GM12878 (cell line): ENCODE measurements at regions not wholly inside any gene's neighbourhood (a gene's known extent, or its start where the extent isn't known, plus 50 kb on each side); places are given as distances from the start of the nearest gene placed in this dataset.

Experiments
- ATAC-seq: fragments of 200-7000 bp; cut with Tn5 transposase; 3 replicates; pipeline ENCODE4 v1.9.1; 2020; ENCODE audit warnings: mild to moderate bottlenecking, moderate library complexity
- BruUV-seq: library from RNA; stranded (reverse); fragments of 400-500 nt; replicated peaks from 2 replicates; lab custom pipeline; 2021; lab: Mats Ljungman, UMichigan
- CTCF ChIA-PET: fragments of 300-600 bp; sonication (Branson Sonifier 250); formaldehyde crosslinking; extraction: SDS; loops from one replicate; lab custom pipeline; 2021; ENCODE audit warnings: inconsistent platforms; lab: Yijun Ruan, JAX
- POLR2A ChIA-PET: fragments of 350-600 bp; formaldehyde crosslinking; extraction: SDS; loops from one replicate; lab custom pipeline; 2021; ENCODE audit warnings: inconsistent platforms; lab: Charles Lee
- RAD21 ChIA-PET: fragments of 300-600 bp; sonication (Branson Sonifier 250); formaldehyde crosslinking; loops from one replicate; lab custom pipeline; 2023; ENCODE audit warnings: antibody characterized with exemption; ENCODE audit not compliant: unreplicated experiment; lab: Charles Lee
- SMC1A ChIA-PET: fragments of 300-600 bp; sonication (Branson Sonifier 250); formaldehyde crosslinking; loops from one replicate; lab custom pipeline; 2023; ENCODE audit not compliant: unreplicated experiment, uncharacterized antibody; lab: Charles Lee
- DNase-seq: peaks from one replicate; pipeline ENCODE4 v3.0.0-alpha.2; 2011; ENCODE audit warnings: low read depth, low spot score
- FAIRE-seq: peaks from 3 replicates; lab custom pipeline; 2011; peaks lifted over from hg19 to GRCh38; lab: Jason Lieb, UNC
- H2AFZ ChIP-seq: 2 replicates; pipeline ENCODE4 v1.6.0; 2011; ENCODE audit warnings: low read depth, low read length, control low read depth; ENCODE audit not compliant: control insufficient read depth
- H3K27ac ChIP-seq: 2 replicates; pipeline ENCODE4 v1.5.1; 2011; ENCODE audit warnings: control low read depth; ENCODE audit not compliant: control insufficient read depth, insufficient read depth
- H3K27me3 ChIP-seq, 2 experiments: replicated peaks in 1 of 2; 2 replicates each; pipeline versions ENCODE4 v1.6.0 to v1.6.1; 2011; ENCODE audit warnings: low read length in 1 of 2; ENCODE audit not compliant: control insufficient read depth in 2 of 2, insufficient read depth in 2 of 2
- H3K36me3 ChIP-seq, 2 experiments: 2 replicates each; pipeline ENCODE4 v1.5.1; 2011; ENCODE audit warnings: low read length in 1 of 2; ENCODE audit not compliant: control insufficient read depth in 2 of 2, insufficient read depth in 2 of 2
- H3K4me1 ChIP-seq: 2 replicates; pipeline ENCODE4 v1.6.1; 2011; ENCODE audit warnings: mild to moderate bottlenecking, low read length, moderate library complexity, mixed read lengths; ENCODE audit not compliant: control insufficient read depth, insufficient read depth
- H3K4me2 ChIP-seq: 2 replicates; pipeline ENCODE4 v1.6.0; 2011; ENCODE audit warnings: control low read depth; ENCODE audit not compliant: control insufficient read depth, insufficient read depth
- H3K4me3 ChIP-seq: fragments of 200-600 bp; sonication (generic); 2 replicates; pipeline ENCODE4 v1.5.1; 2016
- H3K79me2 ChIP-seq: 2 replicates; pipeline ENCODE4 v1.6.0; 2011; ENCODE audit warnings: low read length; ENCODE audit not compliant: control insufficient read depth, insufficient read depth
- H3K9ac ChIP-seq: 2 replicates; pipeline ENCODE4 v1.8.0; 2011; ENCODE audit warnings: low read length, control low read depth, mixed read lengths; ENCODE audit not compliant: control insufficient read depth, insufficient read depth
- H3K9me3 ChIP-seq: replicated peaks from 3 replicates; pipeline ENCODE4 v1.5.1; 2011; ENCODE audit warnings: mild to moderate bottlenecking, low read length; ENCODE audit not compliant: control insufficient read depth, insufficient read depth
- H4K20me1 ChIP-seq: 2 replicates; pipeline ENCODE4 v1.6.0; 2011; ENCODE audit not compliant: control insufficient read depth, insufficient read depth
- CBX5 ChIP-seq: sonication (generic); IDR thresholded peaks from 2 replicates; pipeline ENCODE4 v1.6.1; 2016; ENCODE audit warnings: low read depth, moderate library complexity, mild to moderate bottlenecking, inconsistent platforms
- CREB1 ChIP-seq: IDR thresholded peaks from 2 replicates; pipeline ENCODE4 v1.6.1; 2012; ENCODE audit warnings: low read depth, mild to moderate bottlenecking, inconsistent platforms
- CREM ChIP-seq: IDR thresholded peaks from 2 replicates; pipeline ENCODE4 v1.6.1; 2014; ENCODE audit warnings: antibody characterized with exemption, low read depth
- ESRRA ChIP-seq: IDR thresholded peaks from 2 replicates; pipeline ENCODE4 v1.6.1; 2012; ENCODE audit warnings: mild to moderate bottlenecking, low read length, improper control_type of control experiment
- IKZF1 ChIP-seq: fragments of 450-650 bp; conservative IDR thresholded peaks from 2 replicates; pipeline ENCODE4 v1.6.1; 2017; ENCODE audit warnings: antibody characterized with exemption, mild to moderate bottlenecking
- IRF4 ChIP-seq: IDR thresholded peaks from 2 replicates; pipeline ENCODE4 v1.6.1; 2011; ENCODE audit warnings: low read depth, low read length
- MXI1 ChIP-seq: fragments of 150-350 bp; IDR thresholded peaks from 2 replicates; pipeline ENCODE4 v1.6.1; 2011; ENCODE audit warnings: low read depth, mild to moderate bottlenecking, inconsistent platforms, low read length, improper control_type of control experiment
- NBN ChIP-seq: fragments of 450-650 bp; IDR thresholded peaks from 2 replicates; pipeline ENCODE4 v1.6.1; 2016
- POLR2AphosphoS5 ChIP-seq: IDR thresholded peaks from 2 replicates; pipeline ENCODE4 v1.6.1; 2011; ENCODE audit warnings: mild to moderate bottlenecking, low read length, inconsistent platforms
- SMAD1 ChIP-seq: fragments of 450-650 bp; IDR thresholded peaks from 2 replicates; pipeline ENCODE4 v1.6.1; 2018; ENCODE audit warnings: mild to moderate bottlenecking, low read depth; ENCODE audit not compliant: partially characterized antibody
- SP1 ChIP-seq: IDR thresholded peaks from one replicate; pipeline ENCODE4 v1.6.1; 2011; ENCODE audit warnings: low read depth, low read length
- ZNF384 ChIP-seq: IDR thresholded peaks from 2 replicates; pipeline ENCODE4 v1.6.1; 2012; ENCODE audit warnings: low read depth, mild to moderate bottlenecking, low read length, improper control_type of control experiment, borderline replicate concordance
- WGBS: methylation state at CpG from one replicate; pipeline ENCODE4 v1.1.6; 2016; ENCODE audit warnings: low lambda C conversion rate; ENCODE audit not compliant: insufficient replicate concordance, insufficient coverage; ENCODE audit errors: missing lambda C conversion rate; 5-methylcytosine and 5-hydroxymethylcytosine counted together
- in situ Hi-C: fragments of 300-500 bp; cut with MboI; formaldehyde crosslinking; loops from 9 replicates; pipeline ENCODE4 v1.14.3; 2018; ENCODE audit warnings: mixed read lengths
- intact Hi-C: fragments of 100-400 bp; cut with micrococcal nuclease; formaldehyde crosslinking; loops from one replicate; pipeline ENCODE4 v1.14.2; 2022; ENCODE audit not compliant: unreplicated experiment
- TF ChIP-seq, protein P1 (sequence below): fragments of 450-650 bp; IDR thresholded peaks from 2 replicates; pipeline ENCODE4 v1.6.1; 2017; ENCODE audit warnings: mild to moderate bottlenecking, moderate library complexity
- TF ChIP-seq, protein P2 (sequence below): fragments of 450-650 bp; IDR thresholded peaks from 2 replicates; pipeline ENCODE4 v1.6.1; 2016; ENCODE audit warnings: mild to moderate bottlenecking
- TF ChIP-seq, protein P3 (sequence below): fragments of 450-650 bp; IDR thresholded peaks from 2 replicates; pipeline ENCODE4 v1.6.1; 2017; ENCODE audit warnings: antibody characterized with exemption, mild to moderate bottlenecking, moderate library complexity

DNA sequence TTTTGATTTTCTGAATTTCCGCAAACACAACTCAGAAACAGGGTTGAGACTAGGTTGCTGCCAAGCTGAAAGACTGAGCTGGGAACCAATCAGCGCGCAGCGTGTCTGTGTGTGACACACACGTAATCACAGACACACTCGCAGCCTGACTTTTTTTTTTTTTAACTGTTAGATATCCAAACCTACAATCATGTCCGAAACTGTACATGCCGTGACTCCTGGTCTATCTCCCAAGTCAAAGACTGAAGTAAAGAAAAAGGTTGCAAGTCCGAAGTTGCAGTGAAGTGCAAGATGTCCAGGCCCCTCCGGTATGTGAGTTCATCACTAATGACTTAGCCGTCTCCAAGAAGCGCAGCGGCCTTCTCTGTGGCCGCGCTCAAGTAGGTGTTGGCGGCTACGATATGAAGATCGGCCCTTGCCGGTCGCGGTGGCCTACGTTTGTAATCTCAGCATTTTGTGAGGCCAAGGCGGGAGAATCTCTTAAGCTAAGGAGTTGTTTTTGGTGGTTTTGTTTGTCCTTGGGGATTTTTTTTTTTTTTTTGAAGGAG is 108.2 kb downstream of the HFE start:
- peak overlapping the region; percentile 73 for H3K4me3 ChIP-seq
- peaks cover 38% of the 10 kb centered on the region for H3K79me2 ChIP-seq
- H3K9me3 ChIP-seq: no peaks in the 10 kb centered on the region
- H3K27ac ChIP-seq: peak overlapping the region; percentile 80
- in situ Hi-C loops: loop anchor here (5.0 to 10.0 kb wide), 4 partner anchors 73 to 1697 kb away; a partner anchor contains a TSS
- RAD21 ChIA-PET: interaction anchor here (0.7 to 4.7 kb wide), 8 partner anchors 12 to 133 kb away, joined by 3 to 23 read pairs (median 4); a partner anchor contains a TSS
- intact Hi-C loops: loop anchor here (5.0 kb wide), 5 partner anchors 93 to 1697 kb away; a partner anchor contains a TSS
- CTCF ChIA-PET: interaction anchor here (0.5 to 6.4 kb wide), 8 partner anchors 9 to 1617 kb away, joined by 3 to 35 read pairs (median 4); a partner anchor contains a TSS
- H3K4me2 ChIP-seq: peak overlapping the region; percentile 87
- POLR2A ChIA-PET: interaction anchor here (0.6 to 8.5 kb wide), 15 partner anchors 9 to 952 kb away, joined by 3 to 109 read pairs (median 7); a partner anchor contains a TSS
- no peaks in the 10 kb centered on the region for H3K27me3 ChIP-seq
- H2AFZ ChIP-seq: no peak overlapping the region; the same call in 1 of the 2 replicates
- ATAC-seq (peak; percentile 50), DNase-seq (peak; percentile 70), FAIRE-seq (peak; percentile 35)
- no TSS peak for BruUV-seq
- peak overlapping the region; percentile 96 for H3K9ac ChIP-seq
- no peaks in the 10 kb centered on the region for H3K4me1 ChIP-seq
- H4K20me1 ChIP-seq: no peaks in the 10 kb centered on the region; the same call in 1 of the 2 replicates
- SMC1A ChIA-PET: interaction anchor here (0.6 to 5.2 kb wide), 11 partner anchors 9 to 136 kb away, joined by 3 to 32 read pairs (median 4); a partner anchor contains a TSS
- WGBS: under 1% methylated on average over 23 of the region's 23 CpGs
- H3K36me3 ChIP-seq: no peaks in the 10 kb centered on the region
- TF ChIP-seq IRF4 (0 out of 2 replicates have a peak, but pooled peaks have one; percentile 35), SP1 (peak; percentile 53), CBX5 (no peak), ESRRA (no peak), IKZF1 (no peak; the same call in 1 of the 2 replicates), CREM (peak; percentile 91), CREB1 (peak; percentile 94), NBN (peak; percentile 57; the same call in 1 of the 2 replicates), POLR2AphosphoS5 (peak; percentile 86), SMAD1 (peak; percentile 11), ZNF384 (peak; percentile 98), MXI1 (peak; percentile 50)
- TF ChIP-seq, protein P1, sequence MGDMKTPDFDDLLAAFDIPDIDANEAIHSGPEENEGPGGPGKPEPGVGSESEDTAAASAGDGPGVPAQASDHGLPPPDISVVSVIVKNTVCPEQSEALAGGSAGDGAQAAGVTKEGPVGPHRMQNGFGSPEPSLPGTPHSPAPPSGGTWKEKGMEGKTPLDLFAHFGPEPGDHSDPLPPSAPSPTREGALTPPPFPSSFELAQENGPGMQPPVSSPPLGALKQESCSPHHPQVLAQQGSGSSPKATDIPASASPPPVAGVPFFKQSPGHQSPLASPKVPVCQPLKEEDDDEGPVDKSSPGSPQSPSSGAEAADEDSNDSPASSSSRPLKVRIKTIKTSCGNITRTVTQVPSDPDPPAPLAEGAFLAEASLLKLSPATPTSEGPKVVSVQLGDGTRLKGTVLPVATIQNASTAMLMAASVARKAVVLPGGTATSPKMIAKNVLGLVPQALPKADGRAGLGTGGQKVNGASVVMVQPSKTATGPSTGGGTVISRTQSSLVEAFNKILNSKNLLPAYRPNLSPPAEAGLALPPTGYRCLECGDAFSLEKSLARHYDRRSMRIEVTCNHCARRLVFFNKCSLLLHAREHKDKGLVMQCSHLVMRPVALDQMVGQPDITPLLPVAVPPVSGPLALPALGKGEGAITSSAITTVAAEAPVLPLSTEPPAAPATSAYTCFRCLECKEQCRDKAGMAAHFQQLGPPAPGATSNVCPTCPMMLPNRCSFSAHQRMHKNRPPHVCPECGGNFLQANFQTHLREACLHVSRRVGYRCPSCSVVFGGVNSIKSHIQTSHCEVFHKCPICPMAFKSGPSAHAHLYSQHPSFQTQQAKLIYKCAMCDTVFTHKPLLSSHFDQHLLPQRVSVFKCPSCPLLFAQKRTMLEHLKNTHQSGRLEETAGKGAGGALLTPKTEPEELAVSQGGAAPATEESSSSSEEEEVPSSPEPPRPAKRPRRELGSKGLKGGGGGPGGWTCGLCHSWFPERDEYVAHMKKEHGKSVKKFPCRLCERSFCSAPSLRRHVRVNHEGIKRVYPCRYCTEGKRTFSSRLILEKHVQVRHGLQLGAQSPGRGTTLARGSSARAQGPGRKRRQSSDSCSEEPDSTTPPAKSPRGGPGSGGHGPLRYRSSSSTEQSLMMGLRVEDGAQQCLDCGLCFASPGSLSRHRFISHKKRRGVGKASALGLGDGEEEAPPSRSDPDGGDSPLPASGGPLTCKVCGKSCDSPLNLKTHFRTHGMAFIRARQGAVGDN: peak; percentile 39; the same call in 1 of the 2 replicates
- TF ChIP-seq, protein P2, sequence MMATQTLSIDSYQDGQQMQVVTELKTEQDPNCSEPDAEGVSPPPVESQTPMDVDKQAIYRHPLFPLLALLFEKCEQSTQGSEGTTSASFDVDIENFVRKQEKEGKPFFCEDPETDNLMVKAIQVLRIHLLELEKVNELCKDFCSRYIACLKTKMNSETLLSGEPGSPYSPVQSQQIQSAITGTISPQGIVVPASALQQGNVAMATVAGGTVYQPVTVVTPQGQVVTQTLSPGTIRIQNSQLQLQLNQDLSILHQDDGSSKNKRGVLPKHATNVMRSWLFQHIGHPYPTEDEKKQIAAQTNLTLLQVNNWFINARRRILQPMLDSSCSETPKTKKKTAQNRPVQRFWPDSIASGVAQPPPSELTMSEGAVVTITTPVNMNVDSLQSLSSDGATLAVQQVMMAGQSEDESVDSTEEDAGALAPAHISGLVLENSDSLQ: peak; percentile 97
- TF ChIP-seq, protein P3, sequence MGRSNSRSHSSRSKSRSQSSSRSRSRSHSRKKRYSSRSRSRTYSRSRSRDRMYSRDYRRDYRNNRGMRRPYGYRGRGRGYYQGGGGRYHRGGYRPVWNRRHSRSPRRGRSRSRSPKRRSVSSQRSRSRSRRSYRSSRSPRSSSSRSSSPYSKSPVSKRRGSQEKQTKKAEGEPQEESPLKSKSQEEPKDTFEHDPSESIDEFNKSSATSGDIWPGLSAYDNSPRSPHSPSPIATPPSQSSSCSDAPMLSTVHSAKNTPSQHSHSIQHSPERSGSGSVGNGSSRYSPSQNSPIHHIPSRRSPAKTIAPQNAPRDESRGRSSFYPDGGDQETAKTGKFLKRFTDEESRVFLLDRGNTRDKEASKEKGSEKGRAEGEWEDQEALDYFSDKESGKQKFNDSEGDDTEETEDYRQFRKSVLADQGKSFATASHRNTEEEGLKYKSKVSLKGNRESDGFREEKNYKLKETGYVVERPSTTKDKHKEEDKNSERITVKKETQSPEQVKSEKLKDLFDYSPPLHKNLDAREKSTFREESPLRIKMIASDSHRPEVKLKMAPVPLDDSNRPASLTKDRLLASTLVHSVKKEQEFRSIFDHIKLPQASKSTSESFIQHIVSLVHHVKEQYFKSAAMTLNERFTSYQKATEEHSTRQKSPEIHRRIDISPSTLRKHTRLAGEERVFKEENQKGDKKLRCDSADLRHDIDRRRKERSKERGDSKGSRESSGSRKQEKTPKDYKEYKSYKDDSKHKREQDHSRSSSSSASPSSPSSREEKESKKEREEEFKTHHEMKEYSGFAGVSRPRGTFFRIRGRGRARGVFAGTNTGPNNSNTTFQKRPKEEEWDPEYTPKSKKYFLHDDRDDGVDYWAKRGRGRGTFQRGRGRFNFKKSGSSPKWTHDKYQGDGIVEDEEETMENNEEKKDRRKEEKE: no peak
